ENCODE measurements at regions not wholly inside any gene's neighbourhood (a gene's known extent, or its start where the extent isn't known, plus 50 kb on each side); places are given as distances from the start of the nearest gene placed in this dataset.

DNA sequence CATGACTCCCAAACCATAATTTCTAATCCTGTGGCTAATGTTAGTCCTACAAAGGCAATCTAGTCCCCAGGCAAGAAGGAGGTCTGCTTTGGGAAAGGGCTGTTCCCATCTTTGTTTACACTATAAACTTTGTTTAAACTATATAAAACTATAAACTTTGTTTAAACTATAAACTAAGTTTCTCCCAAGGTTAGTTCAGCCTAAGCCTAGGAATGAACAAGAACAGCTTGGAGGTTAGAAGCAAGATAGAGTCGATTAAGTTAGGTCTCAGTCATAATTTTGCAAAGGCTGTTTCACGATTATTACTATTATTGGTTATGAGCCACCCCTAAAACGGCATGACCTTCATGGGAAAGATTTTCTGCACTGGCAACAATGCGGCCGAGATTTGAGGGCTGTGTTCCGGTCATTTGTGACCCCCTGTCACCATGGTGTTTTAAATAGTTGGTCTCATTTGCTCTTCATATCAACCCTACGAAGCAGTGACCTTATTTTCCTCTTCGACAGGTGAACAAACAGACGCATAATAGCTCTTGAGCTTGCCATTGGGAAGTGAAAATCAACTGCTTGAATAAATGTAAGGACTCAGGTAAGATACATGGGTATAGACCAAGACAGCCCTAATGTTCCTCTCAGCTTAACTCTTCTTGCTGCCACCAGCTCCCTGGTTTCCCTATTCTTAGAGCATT, 322.6 kb upstream of the TMEM132C start:
- no peak for DNase-seq
- peaks cover 0 to 3% (median 0%) of the 10 kb centered on the region in 3 donors for H3K9me3 ChIP-seq
- H3K27me3 ChIP-seq = no peaks in the 10 kb centered on the region
- TF ChIP-seq, protein P1, sequence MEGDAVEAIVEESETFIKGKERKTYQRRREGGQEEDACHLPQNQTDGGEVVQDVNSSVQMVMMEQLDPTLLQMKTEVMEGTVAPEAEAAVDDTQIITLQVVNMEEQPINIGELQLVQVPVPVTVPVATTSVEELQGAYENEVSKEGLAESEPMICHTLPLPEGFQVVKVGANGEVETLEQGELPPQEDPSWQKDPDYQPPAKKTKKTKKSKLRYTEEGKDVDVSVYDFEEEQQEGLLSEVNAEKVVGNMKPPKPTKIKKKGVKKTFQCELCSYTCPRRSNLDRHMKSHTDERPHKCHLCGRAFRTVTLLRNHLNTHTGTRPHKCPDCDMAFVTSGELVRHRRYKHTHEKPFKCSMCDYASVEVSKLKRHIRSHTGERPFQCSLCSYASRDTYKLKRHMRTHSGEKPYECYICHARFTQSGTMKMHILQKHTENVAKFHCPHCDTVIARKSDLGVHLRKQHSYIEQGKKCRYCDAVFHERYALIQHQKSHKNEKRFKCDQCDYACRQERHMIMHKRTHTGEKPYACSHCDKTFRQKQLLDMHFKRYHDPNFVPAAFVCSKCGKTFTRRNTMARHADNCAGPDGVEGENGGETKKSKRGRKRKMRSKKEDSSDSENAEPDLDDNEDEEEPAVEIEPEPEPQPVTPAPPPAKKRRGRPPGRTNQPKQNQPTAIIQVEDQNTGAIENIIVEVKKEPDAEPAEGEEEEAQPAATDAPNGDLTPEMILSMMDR (IDR thresholded peaks at IDR 0.05) = no peak
- no peak for TF ChIP-seq POLR2A (IDR thresholded peaks at IDR 0.05)
- no peaks in the 10 kb centered on the region for H3K4me1 ChIP-seq
- intact Hi-C loops (cut with DNase I) = no loop called here
- H3K4me3 ChIP-seq = no peak overlapping the region
- WGBS, 2 donors = 69 to 78% methylated on average over 9 of the region's 9 CpGs
- no peak overlapping the region for H3K27ac ChIP-seq
- H3K36me3 ChIP-seq = no peaks in the 10 kb centered on the region

DNA sequence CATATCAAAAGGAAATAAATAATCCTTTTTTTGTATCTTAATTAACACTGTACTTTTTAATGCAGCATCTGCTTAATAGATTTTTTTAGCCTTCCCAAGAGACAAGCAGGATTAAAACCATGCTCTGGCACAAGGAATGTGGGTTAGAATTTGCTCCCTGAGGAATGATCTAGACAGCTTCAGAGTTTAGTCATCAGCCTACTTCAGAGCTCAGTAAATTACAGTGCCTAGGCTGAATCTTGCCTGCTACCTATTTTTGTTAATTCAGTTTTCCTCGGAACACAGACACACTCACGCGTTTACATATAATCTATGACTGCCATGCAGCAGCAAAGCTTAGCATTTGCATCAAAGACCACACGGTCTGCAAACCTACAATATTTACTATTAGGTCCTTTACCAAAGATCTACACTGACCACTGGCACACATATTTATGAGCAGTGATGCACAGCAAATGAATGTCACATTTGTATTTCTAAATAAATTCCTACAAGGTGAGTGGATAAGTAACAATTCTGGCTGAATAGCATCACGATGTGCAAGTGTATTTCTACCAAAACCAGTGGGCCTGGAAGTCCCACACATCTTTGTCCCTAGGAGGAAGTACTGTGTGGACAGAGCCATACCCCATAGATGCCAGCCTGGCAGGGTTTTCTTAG, 309.8 kb upstream of the TMEM132C start:
- H3K4me1 ChIP-seq = no peaks in the 10 kb centered on the region
- no peaks in the 10 kb centered on the region for H3K27me3 ChIP-seq
- TF ChIP-seq, protein P1 (IDR thresholded peaks at IDR 0.05) = no peak
- TF ChIP-seq POLR2A (IDR thresholded peaks at IDR 0.05) = no peak
- intact Hi-C loops (cut with DNase I) = no loop called here
- WGBS, 2 donors = 80 to 84% methylated on average over 5 of the region's 5 CpGs
- no peak for DNase-seq
- H3K36me3 ChIP-seq = no peaks in the 10 kb centered on the region
- H3K27ac ChIP-seq = no peak overlapping the region
- H3K9me3 ChIP-seq = no peaks in the 10 kb centered on the region
- H3K4me3 ChIP-seq = no peak overlapping the region

DNA sequence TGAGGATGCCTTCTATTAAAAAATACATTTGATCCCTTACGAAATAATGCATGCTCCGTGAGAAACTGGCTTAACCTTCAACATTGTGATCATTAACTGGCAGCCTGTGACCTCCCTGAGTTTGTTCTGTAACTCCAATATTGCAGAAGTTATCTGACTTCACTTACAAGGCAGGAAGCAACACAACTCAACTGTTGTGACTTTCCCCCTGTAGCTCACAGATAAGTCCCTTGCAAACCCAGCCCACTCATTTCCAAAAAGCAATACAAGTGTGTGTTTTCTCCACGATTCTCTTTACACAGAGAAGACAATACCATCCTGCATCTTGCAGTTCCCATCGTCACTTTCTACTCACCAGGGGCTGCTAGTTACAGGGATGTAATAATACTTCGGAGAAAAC, 304.7 kb upstream of the TMEM132C start:
- Histone ChIP-seq H3K27me3 (no peaks in the 10 kb centered on the region), H3K36me3 (no peaks in the 10 kb centered on the region), H3K4me3 (no peak overlapping the region), H3K4me1 (no peaks in the 10 kb centered on the region), H3K9me3 (peaks cover 0 to 12% (median 2%) of the 10 kb centered on the region in 3 donors), H3K27ac (no peak overlapping the region)
- no peak for DNase-seq
- intact Hi-C loops (cut with DNase I) = no loop called here
- WGBS, 2 donors = 60 to 63% methylated on average over 5 of the region's 5 CpGs
- TF ChIP-seq, protein P1 (IDR thresholded peaks at IDR 0.05) = no peak
- no peak for TF ChIP-seq POLR2A (IDR thresholded peaks at IDR 0.05)

DNA sequence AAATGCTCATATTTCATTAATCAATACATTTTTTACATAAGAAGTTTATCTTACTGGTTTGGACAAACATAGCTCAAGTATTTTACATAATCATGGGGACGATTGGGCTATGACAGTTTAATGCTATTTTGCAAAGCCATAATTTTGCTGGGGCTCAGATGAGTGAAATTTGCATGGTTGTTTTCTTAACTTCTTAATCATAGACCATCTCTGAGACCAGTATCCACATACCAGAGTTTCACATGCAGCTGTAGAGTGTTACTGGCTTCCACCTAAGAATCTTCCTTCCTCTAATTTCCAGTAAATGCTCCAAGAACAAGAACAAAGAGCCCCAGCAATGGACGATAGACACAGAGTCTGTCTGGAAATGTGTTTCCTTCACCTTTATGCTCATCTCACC, 303.0 kb upstream of the TMEM132C start:
- Histone ChIP-seq H3K27ac (no peak overlapping the region), H3K4me1 (no peaks in the 10 kb centered on the region), H3K27me3 (no peaks in the 10 kb centered on the region), H3K36me3 (no peaks in the 10 kb centered on the region), H3K4me3 (no peak overlapping the region), H3K9me3 (peaks cover 0 to 15% (median 5%) of the 10 kb centered on the region in 3 donors)
- no peak for DNase-seq
- intact Hi-C loops (cut with DNase I) = no loop called here
- no peak for TF ChIP-seq POLR2A (IDR thresholded peaks at IDR 0.05)
- TF ChIP-seq, protein P1 (IDR thresholded peaks at IDR 0.05) = no peak
- WGBS, 2 donors = 55 to 57% methylated on average over 2 of the region's 2 CpGs

DNA sequence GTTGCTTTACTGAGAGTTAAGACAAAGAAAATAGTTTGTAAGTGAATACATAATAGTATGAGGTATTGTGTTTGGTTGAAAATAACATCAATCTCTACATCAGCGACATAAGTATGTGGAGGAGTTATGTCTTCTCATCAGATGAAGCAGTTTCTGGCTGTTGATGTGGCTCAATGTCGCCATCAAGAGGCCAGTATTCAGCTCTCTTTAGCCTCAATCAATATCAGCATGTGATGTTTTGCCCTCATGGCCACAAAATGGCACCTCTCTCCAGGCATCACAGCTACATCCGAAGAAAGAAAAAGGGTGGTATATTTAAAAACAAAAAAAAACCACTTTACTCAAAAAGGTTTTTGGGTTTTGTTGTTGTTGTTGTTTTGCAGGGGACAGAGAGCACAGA, 302.3 kb upstream of the TMEM132C start:
- intact Hi-C loops (cut with DNase I) = no loop called here

More for the DNA sequence above, 302.3 kb upstream of the TMEM132C start:
- Histone ChIP-seq H3K4me3 (no peak overlapping the region), H3K4me1 (no peaks in the 10 kb centered on the region), H3K36me3 (no peaks in the 10 kb centered on the region), H3K27me3 (no peaks in the 10 kb centered on the region), H3K27ac (no peak overlapping the region), H3K9me3 (peaks cover 0 to 15% (median 5%) of the 10 kb centered on the region in 3 donors)
- 60 to 71% methylated on average over 3 of the region's 3 CpGs for WGBS, 2 donors
- TF ChIP-seq, protein P1 (IDR thresholded peaks at IDR 0.05) = no peak
- TF ChIP-seq POLR2A (IDR thresholded peaks at IDR 0.05) = no peak
- DNase-seq = no peak
